Kidney capillary endothelial cell (primary cell): ENCODE measurements at regions not wholly inside any gene's neighbourhood (a gene's known extent, or its start where the extent isn't known, plus 50 kb on each side); places are given as distances from the start of the nearest gene placed in this dataset.

ENCODE experiments used
- DNase-seq: peaks from one replicate; pipeline ENCODE4 v3.0.0-alpha.2; 2018; ENCODE audit warnings: low spot score

GRCh38 chr21:41080485-41081121 is 87.4 kb upstream of the BACE2 start:
- DNase-seq = no peak

GRCh38 chr21:41086569-41086968 is 81.4 kb upstream of the BACE2 start:
- no peak for DNase-seq

GRCh38 chr21:41090981-41091380 is 77.0 kb upstream of the BACE2 start:
- no peak for DNase-seq

- no peak for DNase-seq
Measured at GRCh38 chr21:41091616-41092015, 76.3 kb upstream of the BACE2 start.

- no peak for DNase-seq
Measured at GRCh38 chr21:41092312-41092711, 75.6 kb upstream of the BACE2 start.

GRCh38 chr21:41095983-41096382 is 72.0 kb upstream of the BACE2 start:
- DNase-seq = no peak

- no peak for DNase-seq
Measured at GRCh38 chr21:41098076-41098475, 69.9 kb upstream of the BACE2 start.

GRCh38 chr21:41098481-41099042 is 69.4 kb upstream of the BACE2 start:
- no peak for DNase-seq

- no peak for DNase-seq
Measured at GRCh38 chr21:41100826-41101550, 67.0 kb upstream of the BACE2 start.

- no peak for DNase-seq
Measured at GRCh38 chr21:41102281-41102680, 65.7 kb upstream of the BACE2 start.

GRCh38 chr21:41107602-41108001 is 60.4 kb upstream of the BACE2 start:
- DNase-seq = no peak

- no peak for DNase-seq
Measured at GRCh38 chr21:41108668-41109585, 59.0 kb upstream of the BACE2 start.

- DNase-seq = no peak
Measured at GRCh38 chr21:41110161-41110560, 57.8 kb upstream of the BACE2 start.

GRCh38 chr21:41110664-41111063 is 57.3 kb upstream of the BACE2 start:
- no peak for DNase-seq

GRCh38 chr21:41111681-41112080 is 56.3 kb upstream of the BACE2 start:
- DNase-seq = no peak

GRCh38 chr21:41112740-41113692 is 54.9 kb upstream of the BACE2 start:
- DNase-seq = peak; percentile 61

- DNase-seq = no peak
Measured at GRCh38 chr21:41115851-41116250, 52.1 kb upstream of the BACE2 start.
